SH-SY5Y (cell line): ENCODE measurements at regions not wholly inside any gene's neighbourhood (a gene's known extent, or its start where the extent isn't known, plus 50 kb on each side); places are given as distances from the start of the nearest gene placed in this dataset.

Experiments
- GATA2 ChIP-seq: IDR thresholded peaks from 2 replicates; pipeline ENCODE4 v1.6.1; 2011; ENCODE audit warnings: mild to moderate bottlenecking, low read depth, low read length
- GATA3 ChIP-seq: IDR thresholded peaks from 2 replicates; pipeline ENCODE4 v1.6.1; 2011; ENCODE audit warnings: low read depth, mild to moderate bottlenecking, low read length, moderate library complexity

- TF ChIP-seq GATA2 = no peak
- TF ChIP-seq GATA3 = no peak
These were observed 148.0 kb upstream of the SEMA6A start for GRCh38 chr5:116722651-116723050.

DNA sequence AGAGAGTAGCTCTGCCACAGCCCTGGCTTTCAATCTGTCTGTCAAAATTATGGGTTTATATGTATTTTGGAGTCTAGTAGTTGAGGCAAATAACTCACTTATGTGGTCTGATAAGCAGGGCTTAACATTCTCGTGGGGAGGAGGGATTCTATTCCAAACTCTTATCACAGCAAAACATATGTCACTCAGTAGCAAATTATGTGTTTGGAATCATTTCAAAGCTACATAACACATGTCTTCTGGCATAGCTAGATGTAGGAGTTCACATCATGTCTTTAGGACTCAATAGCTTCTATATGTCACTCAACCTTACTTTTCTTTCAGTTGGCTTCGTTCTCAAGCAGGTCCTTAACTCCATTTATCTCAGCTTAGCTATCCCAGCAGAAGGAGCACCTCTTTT is 144.5 kb upstream of the SEMA6A start:
- TF ChIP-seq GATA2 (no peak), GATA3 (no peak)

GRCh38 chr5:116718317-116718716 is 143.7 kb upstream of the SEMA6A start:
- TF ChIP-seq GATA2 (no peak), GATA3 (no peak)

GRCh38 chr5:116709082-116709481 is 134.5 kb upstream of the SEMA6A start:
- no peak for TF ChIP-seq GATA2
- TF ChIP-seq GATA3 = no peak

DNA sequence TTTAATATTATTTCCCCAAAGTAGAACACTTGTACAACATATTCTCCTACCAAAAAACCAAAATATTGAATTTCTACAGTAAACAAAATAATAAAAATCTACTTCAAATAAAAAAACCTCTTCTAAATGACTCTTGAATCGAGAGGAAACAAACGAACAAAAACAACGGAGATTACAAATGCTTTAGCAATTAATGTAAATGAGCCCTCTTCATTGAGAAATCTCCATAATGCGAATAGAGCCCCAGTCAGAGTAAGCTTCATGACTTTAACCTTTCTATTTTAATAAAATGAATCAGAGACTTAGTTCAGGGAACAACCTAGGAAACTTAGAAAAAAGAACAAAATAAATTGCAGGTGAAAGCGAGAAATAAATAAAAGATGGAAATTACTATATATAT is 129.3 kb upstream of the SEMA6A start:
- no peak for TF ChIP-seq GATA3

GRCh38 chr5:116703328-116703727 is 128.7 kb upstream of the SEMA6A start:
- no peak for TF ChIP-seq GATA3
- TF ChIP-seq GATA2 = no peak

GRCh38 chr5:116702776-116703175 is 128.2 kb upstream of the SEMA6A start:
- TF ChIP-seq GATA3 (no peak), GATA2 (no peak)

GRCh38 chr5:116699332-116699731 is 124.7 kb upstream of the SEMA6A start:
- TF ChIP-seq GATA2 (no peak), GATA3 (no peak)

- TF ChIP-seq GATA3 = no peak
These were observed 121.7 kb upstream of the SEMA6A start for GRCh38 chr5:116696366-116696765.

GRCh38 chr5:116695681-116696080 is 121.1 kb upstream of the SEMA6A start:
- TF ChIP-seq GATA3 = no peak
- no peak for TF ChIP-seq GATA2

GRCh38 chr5:116686438-116686837 is 111.8 kb upstream of the SEMA6A start:
- TF ChIP-seq GATA3 (no peak), GATA2 (no peak)

- TF ChIP-seq GATA2 = no peak
- no peak for TF ChIP-seq GATA3
These were observed 111.3 kb upstream of the SEMA6A start for GRCh38 chr5:116685931-116686330.

- TF ChIP-seq GATA3 (no peak), GATA2 (no peak)
These were observed 110.4 kb upstream of the SEMA6A start for GRCh38 chr5:116685069-116685468.

DNA sequence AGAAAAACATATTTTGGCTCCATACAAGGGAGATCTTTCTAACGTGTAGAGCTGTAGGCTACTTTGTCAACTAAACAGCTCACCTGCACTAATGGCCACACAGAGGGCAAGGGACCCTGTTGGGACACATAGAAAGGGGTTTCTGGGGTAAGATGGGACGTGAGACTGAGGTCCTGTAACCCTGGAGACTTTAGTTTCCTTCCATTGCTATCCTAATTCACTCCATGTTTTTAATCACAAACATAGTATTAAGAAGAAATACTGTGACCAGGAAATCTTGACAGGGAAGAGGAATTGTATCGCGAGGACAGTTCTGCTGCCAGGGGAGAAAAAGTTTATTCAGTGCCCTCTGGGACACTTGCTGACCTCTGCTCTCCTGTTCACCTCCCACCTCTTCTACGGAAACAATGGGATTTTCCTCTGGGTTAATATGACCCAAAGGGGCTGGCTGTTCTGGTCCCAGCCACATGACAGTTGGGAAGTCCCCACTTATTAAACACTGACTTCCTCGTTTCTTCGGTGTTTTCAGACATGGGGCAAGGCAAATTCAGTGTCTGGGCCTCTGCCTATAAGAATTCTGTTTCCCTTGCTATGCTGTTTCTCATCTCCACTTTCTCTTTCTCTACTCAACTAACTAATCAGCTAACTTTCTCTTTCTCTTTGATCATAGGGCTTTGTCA is 106.9 kb upstream of the SEMA6A start:
- TF ChIP-seq GATA2 (no peak), GATA3 (no peak)

DNA sequence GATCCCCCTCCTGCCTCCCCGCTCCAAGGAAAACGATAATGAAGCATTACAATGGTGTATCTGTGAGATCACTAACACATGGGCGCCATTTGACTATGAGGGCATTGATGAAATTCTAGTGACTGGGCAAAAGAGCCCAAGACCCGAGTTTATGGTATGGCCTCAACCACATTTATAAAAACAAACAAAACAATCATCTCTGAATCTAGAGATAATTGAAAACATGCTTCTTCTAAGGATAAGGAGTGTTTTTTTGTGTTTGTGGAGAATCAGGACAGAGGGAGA is 100.9 kb upstream of the SEMA6A start:
- no peak for TF ChIP-seq GATA3
- TF ChIP-seq GATA2 = no peak

GRCh38 chr5:116674881-116675625 is 100.4 kb upstream of the SEMA6A start:
- no peak for TF ChIP-seq GATA2
- TF ChIP-seq GATA3 = no peak

- no peak for TF ChIP-seq GATA3
- TF ChIP-seq GATA2 = no peak
These were observed 98.8 kb upstream of the SEMA6A start for GRCh38 chr5:116673453-116673852.
